ENCODE measurements at regions not wholly inside any gene's neighbourhood (a gene's known extent, or its start where the extent isn't known, plus 50 kb on each side); places are given as distances from the start of the nearest gene placed in this dataset.

- no peaks in the 10 kb centered on the region for H3K79me2 ChIP-seq (ENCODE audit: insufficient read depth, low read depth, low read length)
- no peaks in the 10 kb centered on the region for H3K9me3 ChIP-seq (ENCODE audit: low read length)
- no peaks in the 10 kb centered on the region for H3K9me2 ChIP-seq (ENCODE audit: insufficient read depth, low read length)
- TF ChIP-seq EZH2phosphoT487 (IDR thresholded peaks at IDR 0.05; ENCODE audit: borderline replicate concordance, low read depth, low read length): no peak
- TF ChIP-seq, protein P1, sequence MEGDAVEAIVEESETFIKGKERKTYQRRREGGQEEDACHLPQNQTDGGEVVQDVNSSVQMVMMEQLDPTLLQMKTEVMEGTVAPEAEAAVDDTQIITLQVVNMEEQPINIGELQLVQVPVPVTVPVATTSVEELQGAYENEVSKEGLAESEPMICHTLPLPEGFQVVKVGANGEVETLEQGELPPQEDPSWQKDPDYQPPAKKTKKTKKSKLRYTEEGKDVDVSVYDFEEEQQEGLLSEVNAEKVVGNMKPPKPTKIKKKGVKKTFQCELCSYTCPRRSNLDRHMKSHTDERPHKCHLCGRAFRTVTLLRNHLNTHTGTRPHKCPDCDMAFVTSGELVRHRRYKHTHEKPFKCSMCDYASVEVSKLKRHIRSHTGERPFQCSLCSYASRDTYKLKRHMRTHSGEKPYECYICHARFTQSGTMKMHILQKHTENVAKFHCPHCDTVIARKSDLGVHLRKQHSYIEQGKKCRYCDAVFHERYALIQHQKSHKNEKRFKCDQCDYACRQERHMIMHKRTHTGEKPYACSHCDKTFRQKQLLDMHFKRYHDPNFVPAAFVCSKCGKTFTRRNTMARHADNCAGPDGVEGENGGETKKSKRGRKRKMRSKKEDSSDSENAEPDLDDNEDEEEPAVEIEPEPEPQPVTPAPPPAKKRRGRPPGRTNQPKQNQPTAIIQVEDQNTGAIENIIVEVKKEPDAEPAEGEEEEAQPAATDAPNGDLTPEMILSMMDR (conservative IDR thresholded peaks at IDR 0.05; ENCODE audit: low read length): no peak
- no peak overlapping the region for H2AFZ ChIP-seq (ENCODE audit: low read length)
- intact Hi-C loops (cut with micrococcal nuclease; ENCODE audit: unreplicated experiment): no loop called here
- no peak overlapping the region for H3K27ac ChIP-seq (ENCODE audit: low read depth, low read length, poor library complexity, severe bottlenecking)
- DNase-seq (ENCODE audit: low spot score): no peak
- BruUV-seq (replicated peaks): no TSS peak
- H3K36me3 ChIP-seq (ENCODE audit: insufficient read depth, low read length): no peaks in the 10 kb centered on the region
- ChIA-PET POLR2A (interaction anchor here (0.5 kb wide), 1 partner anchor 1476 kb away, joined by 3 read pairs; no protein-coding TSS in a partner anchor), CTCF (ENCODE audit: unreplicated experiment) (no interaction called here)
- H3K4me1 ChIP-seq (ENCODE audit: insufficient read depth, low read length, poor library complexity, severe bottlenecking): no peaks in the 10 kb centered on the region
- no peaks in the 10 kb centered on the region for H4K20me1 ChIP-seq (ENCODE audit: insufficient read depth, low read length)
- no peak overlapping the region for H3K4me2 ChIP-seq (ENCODE audit: low read length)
- H3K4me3 ChIP-seq (ENCODE audit: low read depth, low read length, poor library complexity, severe bottlenecking): no peak overlapping the region
Measured at GRCh38 chr3:70658513-70659310, 346.3 kb upstream of the MDFIC2 start.

- no TSS peak for BruUV-seq (replicated peaks)
- Histone ChIP-seq H4K20me1 (ENCODE audit: insufficient read depth, low read length) (no peaks in the 10 kb centered on the region), H2AFZ (ENCODE audit: low read length) (no peak overlapping the region), H3K4me3 (ENCODE audit: low read depth, low read length, poor library complexity, severe bottlenecking) (no peak overlapping the region), H3K9me2 (ENCODE audit: insufficient read depth, low read length) (no peaks in the 10 kb centered on the region), H3K79me2 (ENCODE audit: insufficient read depth, low read depth, low read length) (no peaks in the 10 kb centered on the region), H3K4me1 (ENCODE audit: insufficient read depth, low read length, poor library complexity, severe bottlenecking) (no peaks in the 10 kb centered on the region), H3K4me2 (ENCODE audit: low read length) (no peak overlapping the region), H3K36me3 (ENCODE audit: insufficient read depth, low read length) (no peaks in the 10 kb centered on the region), H3K27ac (ENCODE audit: low read depth, low read length, poor library complexity, severe bottlenecking) (no peak overlapping the region), H3K9me3 (ENCODE audit: low read length) (no peaks in the 10 kb centered on the region)
- intact Hi-C loops (cut with micrococcal nuclease; ENCODE audit: unreplicated experiment): no loop called here
- no peak for DNase-seq (ENCODE audit: low spot score)
- ChIA-PET CTCF (ENCODE audit: unreplicated experiment) (no interaction called here), POLR2A (no interaction called here)
- no peak for TF ChIP-seq EZH2phosphoT487 (IDR thresholded peaks at IDR 0.05; ENCODE audit: borderline replicate concordance, low read depth, low read length)
- TF ChIP-seq, protein P1 (conservative IDR thresholded peaks at IDR 0.05; ENCODE audit: low read length): no peak
Measured at GRCh38 chr3:70657454-70657853, 345.0 kb upstream of the MDFIC2 start.

DNA sequence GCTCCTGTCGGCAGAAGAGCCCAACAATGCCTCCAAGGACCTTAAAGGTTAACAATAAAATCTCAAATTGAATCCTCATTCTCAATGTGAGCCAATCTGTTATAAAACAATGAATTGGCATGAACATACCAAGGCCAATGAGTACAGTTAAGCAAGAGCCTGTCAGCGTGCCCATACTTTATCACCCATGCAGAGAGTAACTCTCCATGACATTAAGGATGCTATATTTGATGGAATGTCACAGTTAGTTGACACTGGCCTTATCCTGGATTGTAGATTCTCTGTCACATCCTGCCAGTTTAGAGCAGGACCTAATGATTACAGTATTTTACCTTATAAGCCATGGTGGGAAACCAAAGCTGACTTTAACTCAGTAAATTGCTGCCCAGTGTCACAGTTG, 335.4 kb upstream of the MDFIC2 start:
- ChIA-PET CTCF (ENCODE audit: unreplicated experiment) (no interaction called here), POLR2A (no interaction called here)
- H3K9me2 ChIP-seq (ENCODE audit: insufficient read depth, low read length): no peaks in the 10 kb centered on the region
- H2AFZ ChIP-seq (ENCODE audit: low read length): no peak overlapping the region
- H4K20me1 ChIP-seq (ENCODE audit: insufficient read depth, low read length): no peaks in the 10 kb centered on the region
- no peak for TF ChIP-seq EZH2phosphoT487 (IDR thresholded peaks at IDR 0.05; ENCODE audit: borderline replicate concordance, low read depth, low read length)
- TF ChIP-seq, protein P1 (conservative IDR thresholded peaks at IDR 0.05; ENCODE audit: low read length): no peak
- H3K36me3 ChIP-seq (ENCODE audit: insufficient read depth, low read length): no peaks in the 10 kb centered on the region
- no TSS peak for BruUV-seq (replicated peaks)
- no peaks in the 10 kb centered on the region for H3K4me1 ChIP-seq (ENCODE audit: insufficient read depth, low read length, poor library complexity, severe bottlenecking)
- no peak overlapping the region for H3K4me3 ChIP-seq (ENCODE audit: low read depth, low read length, poor library complexity, severe bottlenecking)
- no peak for DNase-seq (ENCODE audit: low spot score)
- H3K4me2 ChIP-seq (ENCODE audit: low read length): no peak overlapping the region
- H3K27ac ChIP-seq (ENCODE audit: low read depth, low read length, poor library complexity, severe bottlenecking): no peak overlapping the region
- H3K9me3 ChIP-seq (ENCODE audit: low read length): no peaks in the 10 kb centered on the region
- intact Hi-C loops (cut with micrococcal nuclease; ENCODE audit: unreplicated experiment): no loop called here
- no peaks in the 10 kb centered on the region for H3K79me2 ChIP-seq (ENCODE audit: insufficient read depth, low read depth, low read length)

All from OCI-LY7 (cell line).